DOHH2 (cell line): ENCODE measurements at regions not wholly inside any gene's neighbourhood (a gene's known extent, or its start where the extent isn't known, plus 50 kb on each side); places are given as distances from the start of the nearest gene placed in this dataset.

Source experiments
- CTCF ChIP-seq: fragments of 200-600 bp; sonication (generic); IDR thresholded peaks from one replicate; pipeline ENCODE4 v1.5.1; 2014; ENCODE audit warnings: antibody characterized with exemption, mild to moderate bottlenecking, low read depth, low read length; ENCODE audit not compliant: poor library complexity, severe bottlenecking
- EZH2phosphoT487 ChIP-seq: fragments of 200-600 bp; sonication (generic); IDR thresholded peaks from 2 replicates; pipeline ENCODE4 v1.6.1; 2017; ENCODE audit warnings: borderline replicate concordance, mild to moderate bottlenecking, antibody characterized with exemption, low read length, moderate library complexity, mixed read lengths

GRCh38 chrX:40359593-40359992 lies 221.2 kb upstream of the ATP6AP2 start:
- TF ChIP-seq CTCF = no peak
- no peak for TF ChIP-seq EZH2phosphoT487
